ENCODE measurements at regions not wholly inside any gene's neighbourhood (a gene's known extent, or its start where the extent isn't known, plus 50 kb on each side); places are given as distances from the start of the nearest gene placed in this dataset.

DNA sequence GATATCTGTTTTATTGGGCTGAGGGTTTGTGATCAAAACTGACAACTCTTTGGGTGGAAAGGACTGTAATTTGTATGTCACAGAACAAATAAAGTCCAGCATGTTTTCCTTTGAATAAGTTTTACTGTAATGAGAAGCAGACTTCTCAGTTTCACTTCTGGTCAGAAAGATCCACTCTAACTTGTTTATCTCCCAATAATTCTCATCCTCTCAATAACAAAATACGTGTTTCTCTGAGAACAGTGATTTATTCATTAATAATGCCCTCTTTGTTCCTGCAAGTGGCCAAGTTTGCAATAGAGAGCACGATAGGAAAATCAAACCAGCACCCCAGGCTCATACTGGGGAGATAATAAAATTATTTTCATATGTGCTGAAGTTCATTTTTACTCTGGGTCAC, 190.6 kb downstream of the CNTN3 start:
- WGBS, 2 donors, result 43 to 46% methylated on average over 2 of the region's 2 CpGs
- Histone ChIP-seq H3K9me3 (peaks cover 0 to 8% (median 0%) of the 10 kb centered on the region in 3 donors), H3K36me3 (no peaks in the 10 kb centered on the region), H3K4me3 (no peak overlapping the region), H3K4me1 (no peaks in the 10 kb centered on the region), H3K27me3 (no peaks in the 10 kb centered on the region), H3K27ac (no peak overlapping the region)
- DNase-seq, result no peak
- TF ChIP-seq POLR2A (IDR thresholded peaks at IDR 0.05), result no peak
- TF ChIP-seq, protein P1, sequence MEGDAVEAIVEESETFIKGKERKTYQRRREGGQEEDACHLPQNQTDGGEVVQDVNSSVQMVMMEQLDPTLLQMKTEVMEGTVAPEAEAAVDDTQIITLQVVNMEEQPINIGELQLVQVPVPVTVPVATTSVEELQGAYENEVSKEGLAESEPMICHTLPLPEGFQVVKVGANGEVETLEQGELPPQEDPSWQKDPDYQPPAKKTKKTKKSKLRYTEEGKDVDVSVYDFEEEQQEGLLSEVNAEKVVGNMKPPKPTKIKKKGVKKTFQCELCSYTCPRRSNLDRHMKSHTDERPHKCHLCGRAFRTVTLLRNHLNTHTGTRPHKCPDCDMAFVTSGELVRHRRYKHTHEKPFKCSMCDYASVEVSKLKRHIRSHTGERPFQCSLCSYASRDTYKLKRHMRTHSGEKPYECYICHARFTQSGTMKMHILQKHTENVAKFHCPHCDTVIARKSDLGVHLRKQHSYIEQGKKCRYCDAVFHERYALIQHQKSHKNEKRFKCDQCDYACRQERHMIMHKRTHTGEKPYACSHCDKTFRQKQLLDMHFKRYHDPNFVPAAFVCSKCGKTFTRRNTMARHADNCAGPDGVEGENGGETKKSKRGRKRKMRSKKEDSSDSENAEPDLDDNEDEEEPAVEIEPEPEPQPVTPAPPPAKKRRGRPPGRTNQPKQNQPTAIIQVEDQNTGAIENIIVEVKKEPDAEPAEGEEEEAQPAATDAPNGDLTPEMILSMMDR (IDR thresholded peaks at IDR 0.05), result no peak
- intact Hi-C loops (cut with DNase I), result no loop called here

DNA sequence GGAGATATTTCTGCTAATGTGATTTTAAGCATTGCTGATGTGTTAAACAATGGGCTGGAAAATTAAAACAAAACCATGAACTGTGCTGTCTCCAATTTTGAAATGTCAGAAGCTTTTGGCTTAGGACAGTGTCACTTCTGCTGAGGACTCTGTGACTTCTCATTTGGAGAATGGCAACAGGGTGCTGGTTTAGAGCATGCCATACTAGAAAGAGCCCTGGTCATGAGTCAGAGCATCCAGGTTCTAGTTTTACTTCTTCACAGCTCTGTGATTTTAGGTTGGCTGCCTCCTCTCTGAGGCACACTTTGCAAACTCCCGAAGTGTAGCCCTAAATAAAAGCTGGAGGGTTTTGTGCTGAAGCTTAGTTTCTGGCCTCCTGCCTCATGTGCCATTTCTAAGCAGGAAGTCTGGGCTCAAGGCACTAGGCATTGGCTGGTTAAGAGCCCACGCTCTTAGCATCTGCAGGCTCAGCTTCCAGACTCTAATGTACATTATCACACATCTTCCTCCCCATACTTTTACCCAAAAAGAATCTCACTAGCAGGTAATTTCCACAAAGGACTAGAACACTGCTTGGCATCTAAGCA, 193.8 kb downstream of the CNTN3 start:
- no peak for DNase-seq
- Histone ChIP-seq H3K36me3 (no peaks in the 10 kb centered on the region), H3K27me3 (no peaks in the 10 kb centered on the region), H3K27ac (no peak overlapping the region), H3K4me3 (no peak overlapping the region), H3K4me1 (no peaks in the 10 kb centered on the region), H3K9me3 (no peaks in the 10 kb centered on the region)
- intact Hi-C loops (cut with DNase I), result no loop called here
- WGBS, 2 donors, result 29 to 57% methylated on average over 2 of the region's 2 CpGs
- TF ChIP-seq POLR2A (IDR thresholded peaks at IDR 0.05), result no peak
- TF ChIP-seq, protein P1 (IDR thresholded peaks at IDR 0.05), result no peak

DNA sequence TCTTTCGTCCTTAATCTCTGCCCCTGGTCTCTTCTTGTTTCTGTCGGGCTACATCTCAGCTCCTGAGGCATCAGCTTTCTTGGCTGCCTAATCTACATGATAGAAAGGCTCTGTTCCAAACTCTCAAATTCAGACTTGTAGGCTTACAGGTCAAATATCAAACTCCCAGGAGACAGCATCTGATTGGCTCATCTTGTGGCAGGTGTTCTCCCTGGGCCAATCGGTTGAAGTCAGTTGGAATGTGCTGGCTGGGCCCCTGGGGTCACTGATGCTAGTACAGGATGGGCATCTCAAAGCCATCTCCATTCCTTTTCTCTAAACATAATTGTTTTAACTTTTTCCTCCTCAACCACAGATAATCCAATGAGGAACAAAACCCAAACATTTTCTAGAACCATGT, 198.7 kb downstream of the CNTN3 start:
- H3K4me3 ChIP-seq, result no peak overlapping the region
- DNase-seq, result no peak
- WGBS, 2 donors, result 68 to 79% methylated on average over 3 of the region's 3 CpGs
- TF ChIP-seq, protein P1 (IDR thresholded peaks at IDR 0.05), result no peak
- TF ChIP-seq POLR2A (IDR thresholded peaks at IDR 0.05), result no peak
- no peaks in the 10 kb centered on the region for H3K9me3 ChIP-seq
- no peaks in the 10 kb centered on the region for H3K4me1 ChIP-seq
- no peaks in the 10 kb centered on the region for H3K36me3 ChIP-seq
- no peaks in the 10 kb centered on the region for H3K27me3 ChIP-seq
- intact Hi-C loops (cut with DNase I), result no loop called here
- H3K27ac ChIP-seq, result no peak overlapping the region

DNA sequence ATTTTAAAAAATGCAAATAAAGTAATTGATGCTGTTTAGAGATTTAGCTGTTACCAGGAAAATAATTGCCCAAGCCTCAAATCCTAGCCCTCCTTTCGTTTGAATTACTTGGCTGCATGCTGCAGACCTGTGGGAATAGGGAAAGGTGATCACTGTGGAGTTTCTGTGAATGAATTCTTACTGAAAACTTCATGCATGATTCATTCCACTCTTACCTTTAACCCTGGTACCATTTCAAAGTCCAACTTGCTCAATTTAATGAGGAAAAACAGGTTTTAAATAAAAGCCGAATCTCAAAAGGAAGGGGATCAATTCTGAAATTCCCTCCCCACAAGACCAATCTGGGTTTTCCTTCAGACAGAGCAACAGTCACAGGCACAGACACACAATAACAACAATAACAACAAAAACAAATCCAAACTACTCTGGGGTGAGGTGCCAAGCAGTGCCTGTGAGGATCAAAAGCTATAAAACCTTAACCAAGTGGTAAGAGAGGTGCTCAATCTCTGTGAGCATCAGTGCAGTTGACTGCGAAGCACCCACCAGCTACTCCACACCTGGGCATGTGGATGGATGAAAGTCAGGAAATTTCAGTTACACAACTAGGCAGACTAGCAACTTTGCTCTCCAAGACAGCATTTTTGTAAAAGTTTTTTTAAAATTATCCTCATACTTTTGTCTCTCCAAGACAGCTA, 200.8 kb downstream of the CNTN3 start:
- TF ChIP-seq POLR2A (IDR thresholded peaks at IDR 0.05), result no peak
- TF ChIP-seq, protein P1 (IDR thresholded peaks at IDR 0.05), result no peak
- no peaks in the 10 kb centered on the region for H3K4me1 ChIP-seq
- intact Hi-C loops (cut with DNase I), result no loop called here
- no peaks in the 10 kb centered on the region for H3K27me3 ChIP-seq
- H3K4me3 ChIP-seq, result no peak overlapping the region
- H3K27ac ChIP-seq, result no peak overlapping the region
- no peaks in the 10 kb centered on the region for H3K36me3 ChIP-seq
- DNase-seq, result no peak
- WGBS, 2 donors, result 32 to 53% methylated on average over 3 of the region's 3 CpGs
- no peaks in the 10 kb centered on the region for H3K9me3 ChIP-seq

DNA sequence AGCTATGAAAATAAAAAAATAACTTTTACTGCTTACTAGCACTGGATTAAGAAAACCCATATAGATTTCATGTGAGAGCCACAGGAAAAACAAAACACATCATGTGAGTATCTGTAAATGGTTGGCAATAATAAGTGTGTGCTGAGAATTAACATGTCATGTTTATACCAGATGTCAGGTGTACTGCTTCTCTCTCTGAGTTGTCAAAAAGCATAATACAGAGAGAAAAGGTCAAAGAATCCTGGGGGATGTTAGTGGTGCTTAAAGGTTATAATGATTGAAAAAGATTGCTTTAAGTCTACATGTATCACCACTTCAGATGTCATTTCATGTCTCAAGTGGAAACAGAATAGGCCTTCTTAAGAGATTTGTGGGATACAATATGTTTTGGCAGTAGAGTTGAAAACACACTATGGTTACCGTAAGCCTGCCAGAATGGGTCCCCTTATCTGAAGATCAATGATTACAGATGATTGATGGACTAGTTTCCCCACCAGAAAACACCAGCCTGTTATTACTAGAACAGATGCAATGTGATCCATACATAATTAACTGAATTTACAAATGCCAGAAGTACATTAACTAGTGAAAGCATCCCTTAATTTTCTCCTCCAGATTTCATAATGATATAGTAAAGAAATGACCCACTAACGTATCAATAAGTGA, 204.1 kb downstream of the CNTN3 start:
- no peak for TF ChIP-seq POLR2A (IDR thresholded peaks at IDR 0.05)
- TF ChIP-seq, protein P1 (IDR thresholded peaks at IDR 0.05), result no peak
- DNase-seq, result no peak
- WGBS, 2 donors, result 70 to 74% methylated on average over 2 of the region's 2 CpGs
- Histone ChIP-seq H3K27ac (no peak overlapping the region), H3K27me3 (no peaks in the 10 kb centered on the region), H3K4me3 (no peak overlapping the region), H3K36me3 (no peaks in the 10 kb centered on the region), H3K4me1 (no peaks in the 10 kb centered on the region), H3K9me3 (no peaks in the 10 kb centered on the region)
- intact Hi-C loops (cut with DNase I), result no loop called here

Data from esophagus squamous epithelium (tissue), 5 donors.